CD4-positive, alpha-beta T cell treated with Interleukin-4 for 1 hour (primary cell): ENCODE measurements at regions not wholly inside any gene's neighbourhood (a gene's known extent, or its start where the extent isn't known, plus 50 kb on each side); places are given as distances from the start of the nearest gene placed in this dataset.
A peak's percentile ranks its signal among the peaks of the same experiment; 100 is the strongest.

Source experiments
- DNase-seq, 2 donors: peaks; one replicate each; pipeline ENCODE4 v3.0.0-alpha.2; 2020 to 2022

DNA sequence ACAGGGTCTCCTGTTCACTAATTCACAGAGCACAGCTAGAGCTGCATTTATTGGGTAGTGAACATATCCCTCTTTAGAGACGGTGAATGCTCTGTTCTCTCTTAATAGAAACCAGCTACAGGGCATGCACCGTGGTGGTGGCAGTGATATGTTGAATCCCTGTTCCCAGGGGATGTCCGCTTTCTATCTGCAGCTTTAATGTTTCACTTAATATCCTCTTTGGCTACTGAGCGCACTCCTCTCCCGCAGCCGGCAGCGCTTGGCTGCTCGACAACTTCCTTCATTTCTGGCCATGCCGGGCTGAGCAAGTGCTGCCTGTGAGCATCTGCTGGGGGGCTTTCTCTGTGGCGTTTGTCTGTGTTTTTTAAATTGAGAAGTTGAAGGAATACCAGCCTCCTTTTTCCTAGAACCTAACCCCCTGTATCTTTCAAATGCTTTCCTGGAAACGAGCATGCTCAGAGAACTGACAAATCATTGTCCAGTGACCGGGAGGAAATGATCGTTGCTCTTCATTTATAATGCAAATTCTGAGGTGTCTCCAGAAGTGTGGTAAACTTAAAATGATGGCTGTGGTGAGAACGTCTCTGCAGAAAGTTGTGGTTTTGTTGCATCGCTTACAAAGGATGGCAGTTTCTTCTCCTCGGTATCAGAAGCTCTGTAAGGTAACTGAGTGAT lies 297.9 kb downstream of the UTRN start:
- DNase-seq, result peak; percentile 35 to 72

DNA sequence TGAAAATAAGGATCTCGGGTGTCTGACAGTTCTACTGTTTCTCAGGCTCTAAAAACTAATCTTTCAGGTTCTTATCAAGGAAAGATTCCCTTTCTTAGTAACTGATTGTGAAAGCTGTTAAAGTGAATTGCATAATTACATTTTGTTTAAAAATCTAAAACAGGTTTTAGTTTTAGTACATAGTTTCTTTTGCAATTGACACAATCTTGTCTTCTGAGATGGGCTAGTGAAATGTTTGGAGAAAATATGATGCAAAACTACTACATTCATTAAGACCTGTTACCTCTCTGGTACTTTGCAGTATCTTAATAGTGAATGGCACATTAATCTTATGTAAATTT lies 298.4 kb downstream of the UTRN start:
- no peak for DNase-seq

- DNase-seq, result peak in 1 of 2 donors; percentile 42
These were observed 300.2 kb downstream of the UTRN start for GRCh38 chr6:144585217-144585814.

- no peak for DNase-seq
These were observed 301.9 kb downstream of the UTRN start for GRCh38 chr6:144586986-144587385.

GRCh38 chr6:144588697-144589325 lies 303.7 kb downstream of the UTRN start:
- no peak for DNase-seq

- peak; percentile 29 to 35 for DNase-seq
These were observed 305.4 kb downstream of the UTRN start for GRCh38 chr6:144590532-144590931.

GRCh38 chr6:144593392-144593791 lies 308.3 kb downstream of the UTRN start:
- no peak for DNase-seq

GRCh38 chr6:144594585-144594984 lies 309.4 kb downstream of the UTRN start:
- DNase-seq, result no peak

DNA sequence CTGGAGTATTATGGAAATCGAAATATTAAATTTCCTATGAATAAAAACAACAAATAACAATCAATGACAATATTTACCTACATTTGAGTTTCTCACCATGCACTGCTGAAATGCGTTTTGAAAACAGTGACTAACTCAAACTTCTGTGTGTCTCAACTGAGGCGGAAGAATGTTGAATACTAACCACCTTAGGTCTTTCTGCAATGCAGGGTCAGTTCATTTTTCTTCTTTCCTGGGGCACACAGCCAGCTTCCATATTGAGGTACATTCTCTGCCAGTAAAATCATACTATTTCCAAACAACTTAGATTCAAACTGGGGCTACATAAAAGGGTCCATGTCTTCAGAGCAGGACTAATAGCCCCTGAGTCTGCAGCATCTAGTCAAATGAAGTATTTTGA lies 310.1 kb downstream of the UTRN start:
- no peak for DNase-seq

DNA sequence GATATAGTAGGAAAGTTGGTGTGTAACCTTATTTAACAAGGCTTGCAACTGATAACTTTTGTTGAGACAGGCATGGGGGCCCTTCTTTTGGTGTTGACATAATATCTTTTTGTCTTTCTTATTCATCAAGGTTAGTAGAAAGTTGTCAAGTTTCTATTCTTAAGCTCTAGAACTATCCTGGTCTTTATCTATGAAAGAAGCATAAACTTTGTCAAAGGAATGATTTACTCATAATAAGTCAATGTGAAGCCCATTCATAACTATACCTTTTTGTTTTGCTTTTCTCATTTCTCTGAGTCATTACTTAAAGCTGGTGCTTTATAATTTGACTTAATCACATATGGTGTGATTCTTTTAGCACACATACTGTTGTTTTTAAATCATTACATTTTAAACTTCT lies 312.4 kb downstream of the UTRN start:
- no peak for DNase-seq

DNA sequence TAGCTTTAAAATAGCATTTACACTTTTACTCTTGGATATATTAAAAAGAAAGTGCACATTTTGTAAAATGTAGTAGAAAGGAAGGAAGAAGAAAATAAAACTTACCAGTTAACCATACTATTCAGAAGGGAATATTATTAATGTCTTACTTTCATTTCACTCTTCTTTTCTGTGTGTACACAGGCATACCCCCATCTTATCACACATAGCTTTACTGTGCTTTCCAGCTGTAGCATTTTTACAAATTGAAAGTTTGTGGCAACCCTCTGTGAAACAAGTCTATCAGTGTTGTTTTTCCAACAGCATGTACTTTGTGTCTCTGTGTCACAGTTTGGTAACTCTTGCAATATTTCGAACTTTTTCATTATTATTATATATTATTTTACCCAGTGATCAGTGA lies 314.5 kb downstream of the UTRN start:
- DNase-seq, result no peak

DNA sequence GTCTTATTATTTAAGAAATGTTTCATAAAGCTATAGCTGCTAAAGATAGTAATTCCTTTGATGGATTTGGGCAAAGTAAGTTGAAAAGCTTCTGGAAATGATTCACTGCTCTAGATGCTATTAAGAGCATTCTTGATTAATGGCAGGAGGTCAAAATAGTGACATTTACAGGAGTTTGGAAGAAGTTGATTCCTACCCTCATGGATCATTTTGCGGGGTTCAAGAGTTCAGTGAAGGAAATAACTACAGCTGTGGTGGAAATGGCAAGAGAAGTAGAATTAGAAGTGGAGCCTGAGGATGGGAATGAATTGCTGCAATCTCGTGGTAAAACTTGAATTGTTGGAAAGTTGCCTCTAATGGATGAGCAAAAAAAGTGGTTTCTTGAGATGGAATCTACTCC lies 316.1 kb downstream of the UTRN start:
- no peak for DNase-seq

DNA sequence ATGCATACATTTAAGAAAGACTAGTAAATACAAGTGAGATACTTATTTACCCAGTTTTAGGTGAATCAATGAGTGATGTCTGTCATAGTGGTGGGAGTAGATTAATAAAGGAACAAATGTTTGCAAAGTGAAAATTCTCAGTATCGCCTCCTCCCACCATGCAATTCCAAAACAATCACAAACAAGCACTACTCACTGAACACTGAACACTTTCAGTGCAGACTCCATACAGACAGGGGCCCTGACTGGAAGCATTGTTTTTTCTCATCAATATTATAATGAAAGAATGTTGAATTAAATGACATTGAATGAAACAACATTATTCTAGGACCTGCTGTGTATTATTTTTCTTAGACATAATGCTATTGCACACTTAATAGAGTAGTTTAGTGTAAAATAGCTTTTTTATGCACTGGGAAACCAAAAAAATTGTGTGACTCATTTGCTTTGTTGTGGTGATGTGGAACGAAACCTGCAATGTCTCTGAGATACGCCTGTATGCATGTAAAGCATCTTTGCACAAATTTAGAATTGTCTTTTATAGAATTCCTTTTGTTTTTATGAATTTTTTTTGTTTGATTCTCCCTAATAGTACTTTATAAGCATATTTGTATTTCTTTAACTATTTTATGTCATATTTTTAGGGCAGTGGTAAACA lies 317.5 kb downstream of the UTRN start:
- peak in 1 of 2 donors; percentile 20 for DNase-seq

- no peak for DNase-seq
These were observed 320.9 kb downstream of the UTRN start for GRCh38 chr6:144606083-144606482.

DNA sequence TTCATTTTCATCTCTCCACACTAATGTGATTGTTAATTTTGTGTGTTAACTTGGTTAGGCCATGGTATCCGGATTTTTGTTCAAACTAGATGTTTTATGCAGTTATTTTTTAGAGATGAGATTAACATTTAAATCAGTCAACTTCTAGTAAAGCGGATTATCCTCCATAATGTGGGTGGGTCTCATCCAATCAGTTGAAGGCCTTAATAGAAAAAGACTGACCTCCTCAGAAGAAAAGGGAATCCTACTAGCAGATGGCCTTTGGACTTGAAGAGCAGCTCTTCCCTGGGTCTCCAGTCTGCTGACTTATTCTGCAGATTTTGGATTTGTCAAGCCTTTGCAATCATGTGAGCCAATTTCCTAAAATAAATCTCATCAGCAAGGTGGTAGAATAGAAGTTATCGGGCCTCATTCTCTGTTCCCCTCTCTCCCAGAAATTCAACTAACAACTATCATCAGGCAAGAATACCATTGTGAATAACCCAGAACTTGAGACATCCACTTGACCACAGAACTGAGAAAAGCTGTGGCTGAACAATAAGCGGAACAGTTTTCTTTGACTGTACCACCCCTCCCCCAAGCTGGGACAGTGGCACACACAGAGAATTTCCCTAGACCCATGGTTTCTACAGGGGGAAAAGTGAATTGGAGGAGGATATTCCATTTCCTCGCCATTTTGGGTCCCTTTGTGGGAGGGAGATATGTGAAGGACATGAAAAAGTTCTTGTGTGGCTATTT lies 323.0 kb downstream of the UTRN start:
- no peak for DNase-seq

DNA sequence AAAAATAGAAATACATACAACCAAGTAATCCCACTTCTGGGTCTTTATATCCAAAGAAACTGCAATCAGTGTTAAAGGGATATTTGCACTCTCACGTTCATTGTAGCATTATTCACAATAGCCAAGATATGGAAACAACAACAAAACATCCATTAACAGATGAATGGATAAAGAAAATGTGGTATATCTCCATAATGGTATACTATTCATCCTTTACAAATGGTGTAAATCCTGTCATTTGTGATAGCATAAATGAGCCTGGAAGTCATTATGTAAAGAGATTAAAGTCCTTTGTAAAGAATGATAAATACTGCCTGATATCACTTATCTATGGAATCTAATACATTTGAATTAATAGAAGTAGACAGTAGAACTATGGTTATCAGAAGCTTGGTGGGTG lies 327.7 kb downstream of the UTRN start:
- no peak for DNase-seq

- DNase-seq, result no peak
These were observed 328.7 kb downstream of the UTRN start for GRCh38 chr6:144613859-144614258.

DNA sequence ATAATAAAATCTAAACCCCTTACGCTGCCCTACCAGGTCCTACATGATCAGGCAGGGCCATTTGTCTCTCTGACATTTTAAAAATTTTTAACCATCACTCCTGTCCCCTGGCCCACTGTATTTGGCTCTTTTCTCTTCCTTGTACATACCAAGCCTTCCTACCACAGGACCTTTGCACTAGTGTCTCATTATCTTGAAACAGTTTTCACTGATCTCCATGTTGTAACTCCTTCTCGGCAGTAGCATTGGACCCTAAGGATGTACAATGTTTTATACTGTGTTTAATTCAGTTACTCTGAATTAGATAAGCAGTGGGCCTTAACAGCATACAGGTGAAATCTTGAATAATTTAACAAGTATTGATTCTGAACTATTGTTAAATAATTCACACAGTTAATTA lies 330.7 kb downstream of the UTRN start:
- no peak for DNase-seq

DNA sequence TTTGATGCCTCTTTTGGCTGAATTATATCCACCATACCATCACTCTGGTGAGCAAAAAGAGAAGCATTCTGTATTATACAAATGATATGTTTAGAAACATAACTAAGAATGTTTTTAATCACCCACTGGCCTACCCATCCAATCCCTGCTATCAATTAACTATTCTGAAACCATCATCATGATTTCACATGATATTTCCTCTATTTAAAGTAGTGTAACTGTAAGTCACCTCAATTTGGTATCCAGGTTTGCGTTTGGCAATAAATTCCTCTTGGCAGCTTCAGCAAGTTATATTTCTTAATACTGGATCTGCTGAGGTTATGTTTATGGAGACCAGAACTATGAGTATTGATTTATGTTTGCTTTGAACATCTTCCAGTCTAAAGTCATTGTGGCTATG lies 332.1 kb downstream of the UTRN start:
- no peak for DNase-seq

- no peak for DNase-seq
These were observed 332.6 kb downstream of the UTRN start for GRCh38 chr6:144617708-144618107.

GRCh38 chr6:144619966-144620365 lies 334.8 kb downstream of the UTRN start:
- no peak for DNase-seq

DNA sequence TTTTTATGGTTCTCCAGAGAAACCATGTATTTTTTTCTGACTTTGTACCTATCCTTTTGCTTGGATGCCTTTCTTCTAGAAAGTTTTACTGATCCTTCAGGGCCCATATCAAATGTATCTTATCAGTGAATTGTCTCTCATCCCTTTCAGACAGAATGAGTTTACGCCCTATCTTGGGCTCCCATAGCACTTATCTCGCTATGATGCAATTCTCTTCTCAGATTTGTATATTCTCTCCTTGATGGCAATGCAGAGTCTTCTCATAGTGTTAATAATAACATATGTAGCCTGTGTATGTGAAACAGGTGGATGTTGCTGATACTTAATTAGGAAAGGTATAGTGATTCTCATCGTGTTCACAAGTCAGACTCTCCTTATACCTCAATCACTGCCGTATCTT lies 336.2 kb downstream of the UTRN start:
- no peak for DNase-seq

- DNase-seq, result no peak
These were observed 339.1 kb downstream of the UTRN start for GRCh38 chr6:144624246-144624645.
